H9 (cell line): ENCODE measurements at regions not wholly inside any gene's neighbourhood (a gene's known extent, or its start where the extent isn't known, plus 50 kb on each side); places are given as distances from the start of the nearest gene placed in this dataset.

Experiments
- DNase-seq: peaks from one replicate; pipeline ENCODE4 v3.0.0-alpha.2; 2017
- H2AFZ ChIP-seq: one replicate; pipeline ENCODE4 v1.6.1; 2013; ENCODE audit warnings: mild to moderate bottlenecking, low read length, control low read depth, moderate library complexity
- H2AK5ac ChIP-seq: 2 replicates; pipeline ENCODE4 v1.6.1; 2013; ENCODE audit warnings: low read length, control low read depth, mixed read lengths; ENCODE audit not compliant: insufficient read length
- H2BK120ac ChIP-seq: one replicate; pipeline ENCODE4 v1.6.1; 2013; ENCODE audit warnings: low read depth, mild to moderate bottlenecking, low read length, control low read depth, inconsistent platforms; ENCODE audit not compliant: poor library complexity, severe bottlenecking
- H2BK12ac ChIP-seq: 2 replicates; pipeline ENCODE4 v1.6.1; 2013; ENCODE audit warnings: low read length, control low read depth, mixed read lengths, low read depth; ENCODE audit not compliant: insufficient read length
- H2BK15ac ChIP-seq: 2 replicates; pipeline ENCODE4 v1.6.1; 2013; ENCODE audit warnings: low read depth, low read length, control low read depth
- H2BK20ac ChIP-seq: one replicate; pipeline ENCODE4 v1.6.1; 2013; ENCODE audit warnings: low read depth, mild to moderate bottlenecking, low read length, control low read depth, inconsistent platforms; ENCODE audit not compliant: poor library complexity, severe bottlenecking
- H2BK5ac ChIP-seq: 2 replicates; pipeline ENCODE4 v1.6.1; 2013; ENCODE audit warnings: low read length, control low read depth, mixed read lengths; ENCODE audit not compliant: insufficient read length
- H3K14ac ChIP-seq: 2 replicates; pipeline ENCODE4 v1.6.1; 2013; ENCODE audit warnings: low read length, control low read depth; ENCODE audit not compliant: insufficient read depth
- H3K18ac ChIP-seq: 2 replicates; pipeline ENCODE4 v1.6.1; 2013; ENCODE audit warnings: low read depth, mild to moderate bottlenecking, mixed read lengths, low read length, control low read depth; ENCODE audit not compliant: insufficient read length
- H3K23ac ChIP-seq: 2 replicates; pipeline ENCODE4 v1.6.1; 2013; ENCODE audit warnings: low read length, control low read depth, mixed read lengths, low read depth; ENCODE audit not compliant: insufficient read length
- H3K23me2 ChIP-seq: 2 replicates; pipeline ENCODE4 v1.6.1; 2013; ENCODE audit warnings: low read depth, mild to moderate bottlenecking, mixed read lengths, low read length, control low read depth; ENCODE audit not compliant: insufficient read length, poor library complexity, severe bottlenecking
- H3K27ac ChIP-seq: 2 replicates; pipeline ENCODE4 v1.5.1; 2013; ENCODE audit warnings: low read length, control low read depth, mixed read lengths, low read depth; ENCODE audit not compliant: insufficient read length
- H3K27me3 ChIP-seq: 2 replicates; pipeline ENCODE4 v1.6.1; 2013; ENCODE audit warnings: low read length, control low read depth, inconsistent platforms; ENCODE audit not compliant: insufficient read depth
- H3K4ac ChIP-seq: 2 replicates; pipeline ENCODE4 v1.6.1; 2013; ENCODE audit warnings: low read depth, mild to moderate bottlenecking, control low read depth, inconsistent platforms, low read length, moderate library complexity
- H3K4me1 ChIP-seq: 2 replicates; pipeline ENCODE4 v1.6.1; 2013; ENCODE audit warnings: low read length, control low read depth, inconsistent platforms; ENCODE audit not compliant: insufficient read depth
- H3K4me2 ChIP-seq: 2 replicates; pipeline ENCODE4 v1.6.1; 2013; ENCODE audit warnings: low read length, control low read depth, mixed read lengths; ENCODE audit not compliant: insufficient read length, insufficient read depth
- H3K56ac ChIP-seq: 2 replicates; pipeline ENCODE4 v1.6.1; 2013; ENCODE audit warnings: low read depth, mild to moderate bottlenecking, mixed read lengths, low read length, control low read depth; ENCODE audit not compliant: insufficient read length
- H3K79me1 ChIP-seq: 2 replicates; pipeline ENCODE4 v1.6.1; 2013; ENCODE audit warnings: low read depth, mild to moderate bottlenecking, moderate library complexity, low read length, control low read depth, inconsistent platforms; ENCODE audit not compliant: insufficient read depth, poor library complexity, severe bottlenecking
- H3K79me2 ChIP-seq: 2 replicates; pipeline ENCODE4 v1.6.1; 2013; ENCODE audit warnings: low read length, control low read depth, inconsistent platforms; ENCODE audit not compliant: insufficient read depth
- H3K9ac ChIP-seq: 2 replicates; pipeline ENCODE4 v1.6.1; 2013; ENCODE audit warnings: low read length, control low read depth, mixed read lengths; ENCODE audit not compliant: insufficient read length; ENCODE audit errors: extremely low read depth
- H3K9me3 ChIP-seq: one replicate; pipeline ENCODE4 v1.6.1; 2013; ENCODE audit warnings: low read depth, low read length, inconsistent platforms; ENCODE audit not compliant: control insufficient read depth
- H3T11ph ChIP-seq: one replicate; pipeline ENCODE4 v1.6.1; 2013; ENCODE audit warnings: mild to moderate bottlenecking, low read length, control low read depth, inconsistent platforms
- H4K20me1 ChIP-seq: one replicate; pipeline ENCODE4 v1.6.1; 2013; ENCODE audit not compliant: control insufficient read depth, insufficient read length, insufficient read depth
- H4K5ac ChIP-seq: 2 replicates; pipeline ENCODE4 v1.6.1; 2013; ENCODE audit warnings: low read depth, mild to moderate bottlenecking, mixed read lengths, low read length, control low read depth; ENCODE audit not compliant: insufficient read length
- H4K8ac ChIP-seq: replicated peaks from 2 replicates; pipeline ENCODE4 v1.6.1; 2013; ENCODE audit warnings: low read length, control low read depth, mixed read lengths, low read depth; ENCODE audit not compliant: insufficient read length
- H4K91ac ChIP-seq: 2 replicates; pipeline ENCODE4 v1.6.1; 2013; ENCODE audit warnings: low read depth, mild to moderate bottlenecking, moderate library complexity, mixed read lengths, low read length, control low read depth; ENCODE audit not compliant: insufficient read length
- H3K27ac Mint-ChIP-seq, 3 experiments: 2 replicates in 2 of 3; 3 replicates in 1 of 3; pipeline ENCODE4 v1.8.0; 2020 to 2021; ENCODE audit warnings: mixed read lengths in 3 of 3, mild to moderate bottlenecking in 1 of 3, moderate library complexity in 1 of 3
- H3K27me3 Mint-ChIP-seq: 2 replicates; pipeline ENCODE4 v1.8.0; 2021; ENCODE audit warnings: low read depth, mild to moderate bottlenecking, moderate library complexity, mixed read lengths
- H3K36me3 Mint-ChIP-seq, 3 experiments: 2 replicates in 2 of 3; 3 replicates in 1 of 3; pipeline ENCODE4 v1.8.0; 2020 to 2021; ENCODE audit warnings: low read depth in 3 of 3, mixed read lengths in 3 of 3; ENCODE audit not compliant: insufficient read depth in 1 of 3
- H3K4me1 Mint-ChIP-seq, 2 experiments: 2 replicates each; pipeline ENCODE4 v1.8.0; 2020; ENCODE audit warnings: mixed read lengths in 2 of 2
- H3K4me3 Mint-ChIP-seq, 2 experiments: 2 replicates in 1 of 2; 3 replicates in 1 of 2; pipeline ENCODE4 v1.8.0; 2020 to 2021; ENCODE audit warnings: mild to moderate bottlenecking in 2 of 2, mixed read lengths in 2 of 2, moderate library complexity in 1 of 2
- H3K9me3 Mint-ChIP-seq, 2 experiments: 2 replicates in 1 of 2; 3 replicates in 1 of 2; pipeline ENCODE4 v1.8.0; 2020; ENCODE audit warnings: mild to moderate bottlenecking in 2 of 2, mixed read lengths in 2 of 2, moderate library complexity in 1 of 2
- CTCF ChIP-seq: fragments of 200-600 bp; sonication (generic); conservative IDR thresholded peaks from 3 replicates; pipeline ENCODE4 v1.8.0; 2021; ENCODE audit warnings: antibody characterized with exemption, mild to moderate bottlenecking
- WGBS: extraction: QIAGEN DNeasy Blood & Tissue Kit; methylation state at CpG from one replicate; pipeline ENCODE4 v1.1.7; 2013; ENCODE audit warnings: missing lambda C conversion rate, low lambda C conversion rate, mixed read lengths; ENCODE audit not compliant: insufficient read length; ENCODE audit errors: extremely low coverage; 5-methylcytosine and 5-hydroxymethylcytosine counted together

GRCh38 chr20:60984666-60985065 lies 267.4 kb upstream of the CDH4 start:
- no peak overlapping the region for H3K9ac ChIP-seq
- no peak overlapping the region for H2BK15ac ChIP-seq
- H2BK20ac ChIP-seq: no peak overlapping the region
- H3K79me2 ChIP-seq: no peaks in the 10 kb centered on the region
- Mint-ChIP-seq H3K4me1 (no peaks in the 10 kb centered on the region), H3K9me3 (peaks cover 12 to 15% of the 10 kb centered on the region in 2 experiments), H3K36me3 (peaks cover 0 to 4% (median 0%) of the 10 kb centered on the region in 3 experiments; a peak in 1 of 7 replicates), H3K27me3 (peaks cover 66% of the 10 kb centered on the region), H3K4me3 (no peak overlapping the region), H3K27ac (no peak overlapping the region; a peak in 1 of 7 replicates)
- no peak overlapping the region for H4K5ac ChIP-seq
- no peak overlapping the region for H4K8ac ChIP-seq
- H3K56ac ChIP-seq: no peak overlapping the region
- H3K23me2 ChIP-seq: no peaks in the 10 kb centered on the region
- no peak overlapping the region for H2AK5ac ChIP-seq
- no peak overlapping the region for H3K27ac ChIP-seq
- H3K4me2 ChIP-seq: no peak overlapping the region
- no CpG with 5 or more reads among the region's 7 CpGs for WGBS
- H3K14ac ChIP-seq: no peak overlapping the region
- H4K20me1 ChIP-seq: no peaks in the 10 kb centered on the region
- no peak overlapping the region for H2BK12ac ChIP-seq
- H3K27me3 ChIP-seq: no peaks in the 10 kb centered on the region; the same call in 1 of the 2 replicates
- H3K4ac ChIP-seq: no peak overlapping the region
- no peak overlapping the region for H3T11ph ChIP-seq
- H2BK5ac ChIP-seq: no peak overlapping the region
- H3K79me1 ChIP-seq: no peaks in the 10 kb centered on the region
- no peak overlapping the region for H2BK120ac ChIP-seq
- H3K18ac ChIP-seq: no peak overlapping the region
- TF ChIP-seq CTCF: no peak
- no peak for DNase-seq
- no peak overlapping the region for H3K23ac ChIP-seq
- H3K9me3 ChIP-seq: no peaks in the 10 kb centered on the region
- no peaks in the 10 kb centered on the region for H3K4me1 ChIP-seq
- H4K91ac ChIP-seq: no peak overlapping the region
- H2AFZ ChIP-seq: no peak overlapping the region
